ENCODE measurements at regions not wholly inside any gene's neighbourhood (a gene's known extent, or its start where the extent isn't known, plus 50 kb on each side); places are given as distances from the start of the nearest gene placed in this dataset.

- TF ChIP-seq REST (IDR thresholded peaks at IDR 0.05; ENCODE audit: insufficient replicate concordance, low read depth) = no peak
- no peak for TF ChIP-seq POLR2AphosphoS5 (IDR thresholded peaks at IDR 0.05; ENCODE audit: low read depth)
- TF ChIP-seq GABPA (IDR thresholded peaks at IDR 0.05; ENCODE audit: low read depth) = no peak
- TF ChIP-seq SPI1 (IDR thresholded peaks at IDR 0.05; ENCODE audit: borderline replicate concordance, low read depth) = no peak
- no peak for TF ChIP-seq CTCF (IDR thresholded peaks at IDR 0.05; ENCODE audit: insufficient read depth, low read length)
- Histone ChIP-seq H3K4me3 (replicated peaks; ENCODE audit: insufficient read depth, low read length) (no peak overlapping the region), H3K27ac (replicated peaks) (no peak overlapping the region), H3K27me3 (ENCODE audit: insufficient read depth, poor library complexity, severe bottlenecking) (no peaks in the 10 kb centered on the region)
- DNase-seq (ENCODE audit: low read depth in 1 of 2, low spot score in 1 of 2) = no peak
Observed at GRCh38 chr14:53861781-53862180, 94.8 kb downstream of the BMP4 start.

- DNase-seq (ENCODE audit: low read depth in 1 of 2, low spot score in 1 of 2) = no peak
Observed at GRCh38 chr14:53858345-53858684, 98.3 kb downstream of the BMP4 start.

More at GRCh38 chr14:53858345-53858684, 98.3 kb downstream of the BMP4 start:
- Histone ChIP-seq H3K4me3 (replicated peaks; ENCODE audit: insufficient read depth, low read length) (no peak overlapping the region), H3K27ac (replicated peaks) (no peak overlapping the region), H3K27me3 (ENCODE audit: insufficient read depth, poor library complexity, severe bottlenecking) (no peaks in the 10 kb centered on the region)
- TF ChIP-seq CTCF (IDR thresholded peaks at IDR 0.05; ENCODE audit: insufficient read depth, low read length) = no peak
- TF ChIP-seq GABPA (IDR thresholded peaks at IDR 0.05; ENCODE audit: low read depth) = no peak
- no peak for TF ChIP-seq POLR2AphosphoS5 (IDR thresholded peaks at IDR 0.05; ENCODE audit: low read depth)
- no peak for TF ChIP-seq SPI1 (IDR thresholded peaks at IDR 0.05; ENCODE audit: borderline replicate concordance, low read depth)
- TF ChIP-seq REST (IDR thresholded peaks at IDR 0.05; ENCODE audit: insufficient replicate concordance, low read depth) = no peak

Data from HL-60 (cell line).